ENCODE measurements at regions not wholly inside any gene's neighbourhood (a gene's known extent, or its start where the extent isn't known, plus 50 kb on each side); places are given as distances from the start of the nearest gene placed in this dataset.

DNA sequence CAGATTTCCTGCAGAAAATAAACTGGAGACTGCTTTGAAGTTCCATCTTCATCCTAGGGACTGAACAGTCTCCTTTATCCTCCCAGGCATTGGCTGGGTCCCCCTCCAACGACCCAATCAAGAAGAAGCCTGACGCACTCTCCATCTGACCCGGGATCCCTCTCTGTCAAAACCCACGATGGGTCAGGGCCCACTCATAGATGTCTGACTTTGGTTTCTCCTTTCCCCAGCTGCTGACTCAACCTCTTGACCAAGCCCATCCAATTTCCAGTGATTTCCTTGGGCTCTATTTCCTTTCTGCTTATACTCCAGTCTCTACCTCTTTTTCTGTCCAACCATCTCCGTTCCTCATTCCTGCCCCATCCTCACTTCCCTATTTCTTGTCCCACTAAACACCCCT lies 189.7 kb downstream of the MIAT start:
- DNase-seq (ENCODE audit: low spot score) = no peak

DNA sequence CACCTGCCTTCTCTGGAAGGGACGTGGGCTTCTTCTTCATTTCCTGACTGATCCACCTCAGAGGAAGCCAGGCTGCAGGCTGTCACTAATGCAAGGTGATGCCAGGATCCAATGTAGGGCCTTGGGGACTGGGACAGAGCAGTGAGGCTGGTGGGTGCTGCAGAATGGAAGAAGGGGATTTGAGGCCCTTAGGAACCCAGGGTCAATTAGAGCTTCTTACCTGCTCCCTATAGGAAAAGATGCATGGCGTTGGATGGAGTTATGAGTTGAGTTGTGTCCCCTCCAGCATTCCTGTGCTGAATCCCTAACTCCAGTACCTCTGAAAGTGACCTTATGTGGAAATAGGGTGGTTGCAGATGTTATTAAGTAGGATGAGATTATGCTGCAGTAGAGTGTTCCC lies 190.4 kb downstream of the MIAT start:
- DNase-seq (ENCODE audit: low spot score) = no peak

DNA sequence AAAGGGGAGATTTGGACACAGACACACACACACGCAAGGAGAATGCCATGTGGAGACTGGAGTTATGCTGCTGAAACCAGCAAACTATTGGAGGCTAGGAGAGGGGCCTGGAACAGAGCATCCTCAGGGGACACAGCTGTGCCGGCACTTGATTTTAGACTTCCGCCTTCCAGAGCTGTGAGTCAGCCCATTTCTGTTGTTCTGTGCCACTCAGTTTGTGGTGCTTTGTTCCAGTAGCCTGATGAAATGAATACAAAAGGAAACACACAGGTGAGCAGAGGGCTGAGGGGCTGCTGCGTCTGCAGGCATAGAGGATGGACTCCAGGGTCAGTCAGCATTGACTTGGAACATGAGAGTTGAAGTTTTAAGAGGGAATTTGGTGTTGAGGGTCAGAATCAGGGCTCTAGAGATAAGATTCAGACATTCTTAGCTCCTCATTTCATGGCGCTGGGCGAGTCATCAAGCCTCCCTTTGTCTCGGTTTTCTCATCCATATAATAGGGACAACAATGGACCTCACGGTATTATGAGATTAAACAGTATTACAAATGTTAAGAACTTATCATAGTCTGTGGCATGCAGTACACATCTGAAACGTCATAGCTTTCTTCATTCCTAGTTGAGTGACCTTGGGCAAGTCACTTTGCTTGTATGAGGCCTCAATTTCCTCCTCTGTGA lies 191.0 kb downstream of the MIAT start:
- DNase-seq (ENCODE audit: low spot score) = no peak

DNA sequence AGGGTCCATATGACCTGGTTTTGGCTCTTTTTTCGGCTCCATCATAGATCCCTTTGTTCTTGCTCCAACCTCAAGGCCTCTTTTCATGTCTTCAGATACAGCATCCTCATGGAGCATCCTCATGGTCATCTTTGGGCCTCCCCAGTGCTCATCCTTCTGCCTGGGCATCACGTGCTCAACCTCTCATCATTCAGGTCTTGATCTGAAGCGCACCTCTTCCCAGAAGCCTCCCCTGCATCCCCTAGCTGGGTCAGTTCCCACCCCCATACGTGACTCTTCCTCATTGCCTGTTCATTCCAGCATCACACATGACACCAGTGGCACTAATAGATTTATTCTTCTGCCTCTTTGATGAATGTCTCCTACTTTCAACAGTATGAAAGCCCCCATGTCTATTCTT lies 192.2 kb downstream of the MIAT start:
- DNase-seq (ENCODE audit: low spot score) = no peak

DNA sequence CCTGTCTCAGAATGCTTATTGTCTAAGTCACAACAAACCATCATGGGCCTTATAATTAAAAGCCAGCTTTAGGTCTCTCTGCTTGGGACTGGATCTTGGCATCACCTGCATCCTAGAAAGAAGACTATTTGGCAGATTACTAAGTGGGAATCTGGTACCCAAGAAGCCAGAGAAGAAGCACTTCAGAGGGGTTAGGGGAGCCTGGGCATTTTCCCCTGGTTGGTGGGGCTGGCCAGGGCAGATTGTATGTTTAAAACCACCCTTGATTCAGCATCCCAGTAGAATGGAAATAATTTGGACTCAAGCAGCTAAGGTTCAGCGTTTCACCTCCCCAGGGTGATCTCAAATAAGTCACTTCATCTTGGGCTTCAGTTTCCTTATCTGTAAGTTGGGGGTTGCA lies 193.7 kb downstream of the MIAT start:
- DNase-seq (ENCODE audit: low spot score) = no peak

DNA sequence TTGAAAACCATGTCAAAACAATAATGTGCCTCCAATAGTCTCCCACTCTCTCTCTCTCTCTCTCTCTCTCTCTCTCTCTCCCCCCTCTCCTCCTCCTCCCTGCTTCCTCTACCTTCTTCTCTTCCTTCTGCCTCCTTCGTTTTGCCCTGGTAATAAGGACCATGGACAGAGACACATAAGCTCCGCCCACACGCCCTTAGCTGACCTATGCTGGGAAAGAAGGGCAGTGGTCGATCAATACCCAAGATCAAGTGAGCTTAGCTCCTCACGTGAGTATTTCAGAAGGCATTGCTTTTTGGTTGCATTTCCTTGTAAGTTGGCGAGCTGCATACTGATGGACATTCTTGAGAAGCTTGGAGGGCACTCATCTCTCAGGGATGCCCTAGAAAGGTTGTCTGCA lies 194.8 kb downstream of the MIAT start:
- no peak for DNase-seq (ENCODE audit: low spot score)

DNA sequence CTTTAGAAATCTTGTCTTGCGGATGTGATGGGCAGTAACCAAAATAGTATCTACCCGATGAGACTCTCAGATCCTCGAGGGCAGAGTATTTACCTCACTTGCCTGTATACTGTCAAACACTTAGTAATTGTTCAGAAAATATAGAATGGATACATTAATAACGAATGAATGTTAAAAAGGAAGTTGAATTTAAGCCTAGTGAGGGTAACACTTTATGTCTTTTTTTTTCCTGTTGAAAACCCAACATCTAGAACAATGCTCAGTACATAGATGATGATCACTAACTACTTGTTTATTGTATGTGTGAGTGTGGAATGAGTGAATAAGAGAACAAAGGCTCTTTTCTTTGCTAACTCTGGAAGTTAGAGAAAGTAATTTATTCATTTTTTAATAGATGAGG lies 195.7 kb downstream of the MIAT start:
- no peak for DNase-seq (ENCODE audit: low spot score)

DNA sequence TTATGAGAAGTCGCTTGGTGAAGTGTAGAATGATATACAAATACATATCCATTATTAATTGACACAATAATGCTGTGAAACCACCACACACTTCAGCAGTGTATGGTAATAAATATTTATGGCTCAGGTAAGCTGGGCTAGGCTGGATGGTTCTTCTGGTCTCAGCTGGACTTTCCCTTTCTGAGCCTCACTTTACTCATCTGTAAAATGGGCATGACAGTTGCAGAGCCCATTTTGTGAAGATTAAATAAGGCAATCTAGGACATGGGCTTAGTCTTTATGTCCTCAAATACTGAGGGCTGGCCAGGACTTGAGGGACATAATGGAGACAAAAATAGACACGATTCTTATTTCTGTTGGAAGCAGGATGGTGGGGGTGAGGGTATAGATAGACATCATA lies 196.1 kb downstream of the MIAT start:
- DNase-seq (ENCODE audit: low spot score) = no peak

DNA sequence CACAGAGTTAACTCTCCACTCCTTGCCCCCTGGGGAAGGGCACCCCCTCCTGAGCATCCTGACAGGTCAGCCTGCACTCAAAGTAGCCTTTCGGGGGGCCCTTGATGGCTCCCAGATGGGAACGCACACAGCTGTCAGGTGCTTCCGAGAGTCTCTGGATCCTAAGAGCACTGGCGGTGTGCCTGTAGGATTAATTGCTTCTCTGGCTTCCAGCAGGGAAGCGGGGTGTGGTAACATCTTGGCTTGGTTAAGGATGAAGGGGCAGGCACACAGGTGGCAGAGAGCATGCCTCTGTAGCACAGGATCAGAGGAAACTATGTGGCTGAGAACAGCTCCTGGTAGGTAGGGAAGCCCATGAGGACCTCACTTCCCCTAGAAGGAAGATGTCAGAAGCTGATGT lies 199.8 kb downstream of the MIAT start:
- no peak for DNase-seq (ENCODE audit: low spot score)

DNA sequence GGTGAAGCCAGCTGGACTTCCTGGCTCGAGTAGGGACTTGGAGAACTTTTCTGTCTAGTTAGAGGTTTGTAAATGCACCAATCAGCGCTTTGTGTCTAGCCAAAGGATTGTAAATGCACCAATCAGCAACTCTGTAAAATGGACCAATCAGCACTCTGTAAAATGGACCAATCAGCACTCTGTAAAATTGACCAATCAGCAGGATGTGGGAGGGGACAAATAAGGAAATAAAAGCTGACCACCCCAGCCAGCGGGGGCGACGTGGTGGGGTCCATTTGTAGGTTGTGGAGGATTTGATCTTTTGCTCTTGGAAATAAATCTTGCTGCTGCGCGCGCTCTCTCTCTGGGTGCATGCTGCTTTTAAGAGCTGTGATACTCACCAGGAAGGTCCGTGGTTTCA lies 202.9 kb downstream of the MIAT start:
- DNase-seq (ENCODE audit: low spot score) = no peak

DNA sequence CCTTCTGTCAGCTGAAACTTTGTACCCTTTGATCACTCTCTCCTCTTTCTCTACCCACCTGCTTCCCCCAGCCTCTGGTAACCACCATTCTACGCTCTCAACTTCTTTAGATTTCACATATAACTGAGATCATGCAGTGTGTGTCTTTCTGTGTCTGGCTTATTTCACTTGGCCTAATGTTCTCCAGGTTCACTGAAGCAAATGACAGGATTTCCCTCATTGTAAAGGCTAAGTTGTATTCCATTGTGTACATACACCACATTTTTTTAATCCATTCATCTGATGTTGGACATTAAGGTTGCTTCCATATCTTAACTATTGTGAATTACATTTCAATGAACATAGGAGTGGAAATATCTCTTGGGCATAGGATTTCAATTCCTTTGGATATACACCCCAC lies 207.6 kb downstream of the MIAT start:
- DNase-seq (ENCODE audit: low spot score) = no peak

DNA sequence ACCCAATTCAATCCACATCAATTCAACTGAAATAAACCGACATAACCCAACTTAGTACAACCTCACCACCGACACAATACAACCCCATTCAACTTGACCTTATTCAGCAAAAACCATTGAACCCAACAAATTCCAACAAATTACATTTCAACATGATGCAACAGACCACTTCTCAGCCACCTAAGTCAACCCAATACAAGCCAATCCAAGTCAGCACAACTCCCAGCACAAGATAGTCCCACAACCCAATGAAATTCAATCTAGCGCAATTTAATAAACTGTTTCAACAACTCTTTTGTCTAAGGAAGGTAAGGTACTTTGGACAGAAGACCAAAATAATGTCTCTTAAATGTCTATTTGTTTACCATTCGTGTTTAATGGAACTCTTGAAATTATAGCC lies 226.0 kb downstream of the MIAT start:
- DNase-seq (ENCODE audit: low spot score) = no peak

DNA sequence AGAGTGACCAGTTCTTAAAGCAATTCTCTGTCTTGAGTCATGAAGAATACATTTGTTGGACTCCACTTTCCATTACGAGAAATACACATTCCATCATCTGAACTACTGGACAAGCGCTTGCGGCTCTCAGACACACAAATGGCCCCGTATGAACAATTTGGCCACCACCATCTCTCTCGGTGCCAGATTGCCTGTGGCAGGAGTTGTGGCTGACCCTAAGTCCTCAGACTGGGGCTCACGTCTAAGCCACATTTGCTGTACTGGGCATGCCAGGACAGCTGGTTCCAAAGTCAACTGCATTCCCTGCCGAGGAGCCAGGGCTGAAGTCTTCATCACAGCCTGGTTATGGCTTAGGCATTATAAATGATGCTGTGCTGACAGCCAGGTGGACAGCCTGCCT lies 227.5 kb downstream of the MIAT start:
- DNase-seq (ENCODE audit: low spot score) = no peak

DNA sequence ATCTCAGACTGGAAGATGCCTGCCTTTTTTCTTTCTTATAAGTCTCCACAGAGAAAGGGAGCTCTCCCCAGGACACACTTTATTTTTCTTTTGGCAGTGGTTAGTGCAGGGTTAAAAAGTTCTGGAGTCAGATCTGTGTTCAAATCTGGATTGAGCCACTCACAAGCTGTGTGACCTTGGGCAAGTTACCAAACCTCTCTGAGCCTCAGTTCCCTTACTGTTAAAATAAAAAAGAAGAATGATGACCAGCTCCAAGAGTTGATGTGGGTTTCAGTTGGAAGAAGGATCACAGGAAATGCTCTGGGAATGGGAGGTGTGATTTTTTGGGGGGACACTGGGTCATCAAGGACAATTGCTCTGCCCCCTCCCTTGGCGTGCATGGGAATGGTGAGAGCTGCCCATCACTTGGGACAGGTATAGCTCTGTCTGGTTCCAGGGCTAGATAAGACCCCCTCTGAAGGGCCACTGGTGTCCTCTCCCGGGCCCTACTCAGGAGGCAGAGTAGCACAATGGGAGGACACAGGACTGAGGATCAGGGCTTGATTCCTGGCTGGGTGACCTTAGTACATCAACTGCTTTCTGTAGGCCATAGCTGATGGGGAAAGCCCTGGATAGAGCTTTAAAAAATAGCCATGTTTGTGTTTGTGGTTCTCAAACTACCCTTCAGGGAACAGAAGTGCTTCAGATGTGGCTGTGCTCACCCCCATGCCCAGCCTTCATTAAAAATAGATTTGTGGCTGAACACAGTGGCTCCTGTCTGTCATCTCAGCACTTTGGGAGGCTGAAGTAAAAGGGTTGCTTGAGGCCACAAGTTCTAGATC lies 228.3 kb downstream of the MIAT start:
- DNase-seq (ENCODE audit: low spot score) = no peak

DNA sequence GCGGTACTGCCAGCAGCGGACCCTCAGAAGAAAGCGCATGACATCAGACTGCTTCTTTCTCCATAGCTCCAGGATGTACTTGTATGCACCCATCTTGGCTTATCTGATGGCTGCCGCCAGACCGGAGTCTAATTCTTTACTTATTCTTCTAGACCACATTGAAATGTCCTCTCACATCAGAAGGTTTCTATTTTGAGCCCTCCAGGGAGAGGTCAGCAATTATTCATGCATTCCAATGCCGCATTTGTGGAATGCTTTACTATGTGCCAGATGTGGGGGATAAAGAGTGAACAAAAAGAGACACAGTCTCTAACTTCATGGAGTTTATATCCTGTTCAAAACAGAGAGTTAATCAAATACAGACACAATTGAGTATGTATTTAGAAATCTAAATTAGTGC lies 230.1 kb downstream of the MIAT start:
- DNase-seq (ENCODE audit: low spot score) = no peak

DNA sequence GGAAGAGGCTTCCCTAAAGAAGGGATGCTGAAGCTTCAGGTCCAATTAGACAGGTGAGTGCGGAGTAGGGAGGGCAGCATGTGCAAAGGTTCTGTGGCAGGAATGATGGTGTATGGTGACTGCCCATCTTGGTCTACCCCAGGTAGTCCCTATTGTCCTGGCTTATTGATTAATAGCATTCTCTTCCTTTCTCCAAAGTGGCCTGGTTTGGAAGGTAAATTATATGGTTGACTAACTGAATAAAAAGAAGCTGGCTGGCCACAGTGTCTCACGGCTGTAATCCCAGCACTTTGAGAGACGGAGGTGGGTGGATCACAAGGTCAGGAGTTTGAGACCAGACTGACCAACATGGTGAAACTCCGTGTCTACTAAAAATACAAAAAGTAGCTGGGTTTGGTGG lies 230.5 kb downstream of the MIAT start:
- DNase-seq (ENCODE audit: low spot score) = no peak

DNA sequence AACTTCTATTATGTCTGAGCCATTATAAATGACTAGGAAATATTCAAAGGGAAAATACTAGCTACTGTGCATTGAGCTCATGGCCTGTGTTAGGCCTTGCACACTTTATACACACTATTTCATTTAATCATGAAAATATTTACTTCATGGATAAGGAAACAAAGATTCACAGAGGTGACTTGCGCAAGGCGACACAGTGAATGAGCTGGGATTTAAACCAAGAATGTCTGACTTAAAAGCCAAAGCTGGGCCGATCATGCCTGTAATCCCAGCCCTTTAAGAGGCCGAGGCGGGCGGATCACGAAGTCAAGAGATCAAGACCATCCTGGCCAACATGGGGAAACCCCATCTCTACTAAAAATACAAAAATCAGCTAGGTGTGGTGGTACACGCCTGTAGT lies 231.5 kb downstream of the MIAT start:
- no peak for DNase-seq (ENCODE audit: low spot score)

DNA sequence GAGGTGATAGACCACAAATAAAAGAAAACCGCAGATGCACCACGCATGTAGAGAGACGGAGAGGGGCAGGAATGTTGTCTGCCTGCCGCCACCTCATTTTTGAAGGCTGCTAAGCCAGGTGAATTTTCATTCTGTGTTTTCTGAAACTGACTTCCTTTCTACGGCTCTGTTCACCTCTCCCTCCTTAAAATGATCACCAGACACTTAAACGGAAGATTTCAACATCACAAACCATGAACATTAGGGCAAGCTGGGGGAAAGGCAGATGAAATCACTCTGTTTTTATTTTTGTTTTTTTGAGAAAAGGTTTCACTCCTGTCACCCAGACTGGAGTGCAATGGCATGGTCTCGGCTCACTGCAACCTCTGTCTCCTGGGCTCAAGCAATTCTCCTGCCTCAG lies 232.4 kb downstream of the MIAT start:
- DNase-seq (ENCODE audit: low spot score) = no peak

DNA sequence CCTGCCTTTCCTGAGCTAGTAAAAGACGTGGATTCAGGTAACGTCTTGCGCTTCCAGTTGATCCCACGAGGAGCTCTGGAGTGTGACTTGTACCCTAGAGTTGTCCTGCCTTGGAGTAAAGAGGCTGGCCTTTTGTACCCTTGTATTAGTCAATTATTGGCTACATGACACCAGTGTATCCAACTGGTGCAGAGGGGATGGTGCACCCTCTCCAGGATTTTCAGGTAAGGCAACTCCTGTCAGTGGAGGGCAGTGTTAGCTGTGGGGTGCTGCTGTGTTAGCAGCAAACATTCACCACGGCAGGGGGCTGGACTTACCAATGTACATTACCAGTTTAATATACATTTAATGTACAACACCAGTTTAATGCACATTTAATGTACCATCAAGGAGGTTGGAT lies 233.5 kb downstream of the MIAT start:
- DNase-seq (ENCODE audit: low spot score) = no peak

DNA sequence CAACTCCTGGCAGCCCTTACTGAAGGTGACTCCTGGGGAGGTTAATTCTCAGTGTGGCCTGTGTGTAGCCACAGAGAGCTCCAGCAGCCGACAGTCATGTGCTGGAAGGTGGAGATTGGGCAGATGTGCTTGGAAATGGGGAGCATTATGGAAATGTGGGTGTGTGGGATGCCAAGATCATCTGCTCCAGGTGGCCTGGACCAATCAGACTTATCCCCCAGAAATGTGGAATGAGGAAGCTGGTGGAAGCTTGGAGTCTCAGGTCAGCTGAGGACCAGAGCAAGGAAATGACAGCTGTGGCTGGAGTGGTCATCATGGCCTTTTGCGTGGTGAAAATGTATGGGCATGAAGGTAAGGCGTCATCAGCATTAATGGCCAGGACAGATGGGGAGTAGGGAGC lies 234.0 kb downstream of the MIAT start:
- DNase-seq (ENCODE audit: low spot score) = no peak

DNA sequence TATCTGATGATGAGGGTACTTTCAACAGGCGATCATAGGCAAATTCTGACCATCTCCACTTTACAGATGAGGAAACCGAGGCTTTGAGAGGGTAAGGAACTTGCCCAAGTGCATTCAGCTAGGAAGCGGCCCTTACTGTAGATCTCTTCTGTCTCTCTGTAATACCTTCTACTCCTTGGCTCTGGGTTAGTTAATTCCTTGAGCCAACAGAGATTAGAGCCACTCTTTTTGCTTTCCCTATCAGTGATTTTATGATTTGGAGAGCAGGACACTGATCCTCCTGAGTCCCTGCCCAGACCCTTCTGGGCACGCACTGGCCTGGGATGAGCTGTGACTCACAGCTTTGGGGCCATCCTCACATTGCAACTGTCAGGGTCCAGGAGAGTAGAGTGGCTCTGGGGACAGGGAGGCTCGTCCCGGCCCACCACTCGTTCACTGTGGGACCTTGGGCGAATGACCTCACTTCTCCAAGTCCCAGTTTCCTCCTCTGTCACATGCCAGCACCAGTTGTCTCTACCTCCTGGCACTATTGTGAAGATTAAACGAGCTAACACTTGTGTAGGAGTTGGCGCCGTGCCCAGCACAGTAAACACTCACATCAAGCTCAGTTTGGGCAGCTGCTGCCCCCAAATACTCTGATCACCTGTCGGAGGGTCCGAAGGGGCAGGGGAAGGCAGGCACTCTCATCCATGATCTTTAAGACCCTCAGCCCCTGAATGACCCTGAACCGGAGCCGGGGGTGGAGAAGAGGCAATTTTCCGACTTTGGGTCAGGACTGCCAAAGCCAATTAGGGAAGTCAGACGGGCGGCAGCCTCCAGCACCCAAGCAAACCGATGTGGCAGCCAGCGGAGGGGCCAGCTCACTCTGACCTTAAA lies 235.0 kb downstream of the MIAT start:
- DNase-seq (ENCODE audit: low spot score) = no peak

DNA sequence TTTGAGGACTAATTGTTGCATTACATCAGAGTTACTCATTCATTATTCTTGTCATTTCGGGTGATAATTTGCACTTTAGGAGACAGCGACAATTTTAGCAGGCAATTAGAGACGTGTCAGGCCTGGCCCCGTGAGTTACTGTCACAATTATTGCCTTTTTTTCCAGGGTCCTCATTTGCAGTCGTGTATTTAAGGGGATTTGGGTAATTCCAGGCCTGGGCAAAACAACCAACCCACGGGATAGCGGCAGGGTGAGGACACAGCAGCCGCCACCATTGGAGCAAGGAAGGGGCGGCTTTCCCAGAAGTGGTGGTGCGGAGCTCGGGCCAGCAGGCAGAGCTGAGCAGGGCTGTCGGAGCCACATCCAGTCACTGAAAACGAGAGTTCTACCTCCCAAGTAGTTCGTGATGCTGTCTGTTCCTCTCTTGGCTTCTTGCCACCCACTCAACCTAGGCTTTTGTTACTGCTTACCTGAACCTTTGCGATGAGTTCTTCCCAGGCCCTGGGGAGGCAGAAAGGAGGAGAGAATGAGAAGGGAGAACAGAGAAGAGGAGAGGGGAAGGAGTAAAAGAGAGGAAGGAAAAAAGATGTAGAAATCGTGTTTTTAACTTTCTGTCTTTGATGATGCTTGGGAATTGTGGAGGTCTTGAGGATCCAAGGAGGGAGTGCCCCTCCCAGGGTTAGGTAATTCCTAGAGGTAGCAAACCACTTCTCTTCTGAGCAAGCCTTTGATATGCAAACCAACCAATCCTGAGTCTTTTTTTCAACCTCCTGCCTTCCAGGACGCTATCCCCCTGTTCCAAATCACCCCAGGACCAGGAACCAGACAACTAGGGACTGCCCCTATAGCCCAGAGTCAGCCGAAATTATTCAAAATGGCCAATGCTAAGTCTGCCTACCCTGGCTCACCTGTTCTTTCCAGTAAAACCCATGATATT lies 236.1 kb downstream of the MIAT start:
- no peak for DNase-seq (ENCODE audit: low spot score)
